ENCODE measurements at regions not wholly inside any gene's neighbourhood (a gene's known extent, or its start where the extent isn't known, plus 50 kb on each side); places are given as distances from the start of the nearest gene placed in this dataset.

- no peak for TF ChIP-seq CTCF (conservative IDR thresholded peaks at IDR 0.05; ENCODE audit: low read depth in 2 of 2)
- TF ChIP-seq EZH2 (IDR thresholded peaks at IDR 0.05; ENCODE audit: low read depth, unreplicated experiment): no peak
- no peak for TF ChIP-seq POLR2AphosphoS5 (IDR thresholded peaks at IDR 0.05; ENCODE audit: low read depth)
- TF ChIP-seq, protein P1, sequence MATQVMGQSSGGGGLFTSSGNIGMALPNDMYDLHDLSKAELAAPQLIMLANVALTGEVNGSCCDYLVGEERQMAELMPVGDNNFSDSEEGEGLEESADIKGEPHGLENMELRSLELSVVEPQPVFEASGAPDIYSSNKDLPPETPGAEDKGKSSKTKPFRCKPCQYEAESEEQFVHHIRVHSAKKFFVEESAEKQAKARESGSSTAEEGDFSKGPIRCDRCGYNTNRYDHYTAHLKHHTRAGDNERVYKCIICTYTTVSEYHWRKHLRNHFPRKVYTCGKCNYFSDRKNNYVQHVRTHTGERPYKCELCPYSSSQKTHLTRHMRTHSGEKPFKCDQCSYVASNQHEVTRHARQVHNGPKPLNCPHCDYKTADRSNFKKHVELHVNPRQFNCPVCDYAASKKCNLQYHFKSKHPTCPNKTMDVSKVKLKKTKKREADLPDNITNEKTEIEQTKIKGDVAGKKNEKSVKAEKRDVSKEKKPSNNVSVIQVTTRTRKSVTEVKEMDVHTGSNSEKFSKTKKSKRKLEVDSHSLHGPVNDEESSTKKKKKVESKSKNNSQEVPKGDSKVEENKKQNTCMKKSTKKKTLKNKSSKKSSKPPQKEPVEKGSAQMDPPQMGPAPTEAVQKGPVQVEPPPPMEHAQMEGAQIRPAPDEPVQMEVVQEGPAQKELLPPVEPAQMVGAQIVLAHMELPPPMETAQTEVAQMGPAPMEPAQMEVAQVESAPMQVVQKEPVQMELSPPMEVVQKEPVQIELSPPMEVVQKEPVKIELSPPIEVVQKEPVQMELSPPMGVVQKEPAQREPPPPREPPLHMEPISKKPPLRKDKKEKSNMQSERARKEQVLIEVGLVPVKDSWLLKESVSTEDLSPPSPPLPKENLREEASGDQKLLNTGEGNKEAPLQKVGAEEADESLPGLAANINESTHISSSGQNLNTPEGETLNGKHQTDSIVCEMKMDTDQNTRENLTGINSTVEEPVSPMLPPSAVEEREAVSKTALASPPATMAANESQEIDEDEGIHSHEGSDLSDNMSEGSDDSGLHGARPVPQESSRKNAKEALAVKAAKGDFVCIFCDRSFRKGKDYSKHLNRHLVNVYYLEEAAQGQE (IDR thresholded peaks at IDR 0.05; ENCODE audit: unreplicated experiment): no peak
- no peak for TF ChIP-seq CREB1 (CRISPR knock-in tag; IDR thresholded peaks at IDR 0.05; ENCODE audit: low read depth)
- TF ChIP-seq, protein P2, sequence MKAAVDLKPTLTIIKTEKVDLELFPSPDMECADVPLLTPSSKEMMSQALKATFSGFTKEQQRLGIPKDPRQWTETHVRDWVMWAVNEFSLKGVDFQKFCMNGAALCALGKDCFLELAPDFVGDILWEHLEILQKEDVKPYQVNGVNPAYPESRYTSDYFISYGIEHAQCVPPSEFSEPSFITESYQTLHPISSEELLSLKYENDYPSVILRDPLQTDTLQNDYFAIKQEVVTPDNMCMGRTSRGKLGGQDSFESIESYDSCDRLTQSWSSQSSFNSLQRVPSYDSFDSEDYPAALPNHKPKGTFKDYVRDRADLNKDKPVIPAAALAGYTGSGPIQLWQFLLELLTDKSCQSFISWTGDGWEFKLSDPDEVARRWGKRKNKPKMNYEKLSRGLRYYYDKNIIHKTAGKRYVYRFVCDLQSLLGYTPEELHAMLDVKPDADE (IDR thresholded peaks at IDR 0.05): no peak
- TF ChIP-seq NANOG (IDR thresholded peaks at IDR 0.05; ENCODE audit: borderline replicate concordance): no peak
- no peak for TF ChIP-seq JUNB (IDR thresholded peaks at IDR 0.05; ENCODE audit: unreplicated experiment)
- no peak for TF ChIP-seq ZNF114 (CRISPR knock-in tag; IDR thresholded peaks at IDR 0.05)
- no peak for TF ChIP-seq STAT1 (IDR thresholded peaks at IDR 0.05; ENCODE audit: unreplicated experiment)
- no peak for TF ChIP-seq ZNF462 (CRISPR knock-in tag; IDR thresholded peaks at IDR 0.05)
Observed at GRCh38 chr15:95556225-95556624, 774.3 kb upstream of the NR2F2 start.
